ENCODE measurements at regions not wholly inside any gene's neighbourhood (a gene's known extent, or its start where the extent isn't known, plus 50 kb on each side); places are given as distances from the start of the nearest gene placed in this dataset.

DNA sequence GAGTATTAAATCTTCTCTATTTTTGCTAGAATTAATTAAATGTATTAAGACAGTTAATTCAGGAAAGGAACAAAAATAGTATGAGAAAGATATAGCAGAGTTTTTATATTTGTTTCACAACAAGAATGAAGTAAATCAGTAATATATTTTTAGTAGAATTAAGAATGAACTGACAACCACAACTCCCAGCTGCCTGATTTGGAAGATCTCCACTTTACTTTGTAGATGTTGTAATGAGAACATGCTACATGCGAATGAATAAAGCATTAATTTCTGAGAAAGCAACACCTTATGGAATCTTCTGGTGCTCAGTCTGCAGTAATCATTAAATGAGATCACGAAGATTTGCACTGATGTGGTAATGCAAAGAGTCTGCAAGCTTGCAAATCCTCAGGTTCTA lies 695.6 kb upstream of the PCDH7 start:
- TF ChIP-seq, protein P1, sequence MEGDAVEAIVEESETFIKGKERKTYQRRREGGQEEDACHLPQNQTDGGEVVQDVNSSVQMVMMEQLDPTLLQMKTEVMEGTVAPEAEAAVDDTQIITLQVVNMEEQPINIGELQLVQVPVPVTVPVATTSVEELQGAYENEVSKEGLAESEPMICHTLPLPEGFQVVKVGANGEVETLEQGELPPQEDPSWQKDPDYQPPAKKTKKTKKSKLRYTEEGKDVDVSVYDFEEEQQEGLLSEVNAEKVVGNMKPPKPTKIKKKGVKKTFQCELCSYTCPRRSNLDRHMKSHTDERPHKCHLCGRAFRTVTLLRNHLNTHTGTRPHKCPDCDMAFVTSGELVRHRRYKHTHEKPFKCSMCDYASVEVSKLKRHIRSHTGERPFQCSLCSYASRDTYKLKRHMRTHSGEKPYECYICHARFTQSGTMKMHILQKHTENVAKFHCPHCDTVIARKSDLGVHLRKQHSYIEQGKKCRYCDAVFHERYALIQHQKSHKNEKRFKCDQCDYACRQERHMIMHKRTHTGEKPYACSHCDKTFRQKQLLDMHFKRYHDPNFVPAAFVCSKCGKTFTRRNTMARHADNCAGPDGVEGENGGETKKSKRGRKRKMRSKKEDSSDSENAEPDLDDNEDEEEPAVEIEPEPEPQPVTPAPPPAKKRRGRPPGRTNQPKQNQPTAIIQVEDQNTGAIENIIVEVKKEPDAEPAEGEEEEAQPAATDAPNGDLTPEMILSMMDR (IDR thresholded peaks at IDR 0.05; ENCODE audit: low read depth, low read length): no peak
- TF ChIP-seq, protein P2, sequence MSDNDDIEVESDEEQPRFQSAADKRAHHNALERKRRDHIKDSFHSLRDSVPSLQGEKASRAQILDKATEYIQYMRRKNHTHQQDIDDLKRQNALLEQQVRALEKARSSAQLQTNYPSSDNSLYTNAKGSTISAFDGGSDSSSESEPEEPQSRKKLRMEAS (IDR thresholded peaks at IDR 0.05; ENCODE audit: low read depth, low read length): no peak
- no peak for TF ChIP-seq POLR2A (IDR thresholded peaks at IDR 0.05; ENCODE audit: extremely low read depth, insufficient read length)
- no peak for TF ChIP-seq MYC (IDR thresholded peaks at IDR 0.05; ENCODE audit: low read depth, low read length)
